ENCODE measurements at regions not wholly inside any gene's neighbourhood (a gene's known extent, or its start where the extent isn't known, plus 50 kb on each side); places are given as distances from the start of the nearest gene placed in this dataset.

DNA sequence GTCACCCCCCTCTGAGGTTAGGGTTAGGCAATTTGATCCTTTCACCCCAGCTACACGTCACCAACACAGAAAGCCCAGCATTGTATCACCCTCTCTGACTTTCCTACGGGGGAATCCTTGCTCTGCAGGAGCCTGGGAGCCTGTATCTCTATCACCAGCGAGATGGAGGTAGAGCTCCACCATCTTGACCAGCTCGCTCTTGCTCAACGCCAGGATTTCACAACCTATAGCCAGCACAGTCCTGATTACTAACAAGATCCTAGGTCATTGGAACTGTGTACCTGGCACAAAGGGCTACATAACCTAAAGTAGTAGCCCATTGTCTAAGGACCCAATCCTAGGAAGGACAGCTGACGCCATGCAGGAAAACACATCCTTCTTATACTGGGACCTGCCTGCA lies 66.1 kb downstream of the DMRTA2 start:
- no peak overlapping the region for H3K27ac Mint-ChIP-seq
- H3K9me3 Mint-ChIP-seq, result peaks cover 29% of the 10 kb centered on the region
- H3K4me1 Mint-ChIP-seq, result no peaks in the 10 kb centered on the region
- TF ChIP-seq EMX1 (CRISPR knock-in tag; IDR thresholded peaks at IDR 0.05) (no peak), CBFB (CRISPR knock-in tag; IDR thresholded peaks at IDR 0.05; ENCODE audit: low read depth) (no peak), NR1H2 (CRISPR knock-in tag; IDR thresholded peaks at IDR 0.05) (no peak), ZNF396 (CRISPR knock-in tag; IDR thresholded peaks at IDR 0.05; ENCODE audit: borderline replicate concordance) (no peak), ETV6 (CRISPR knock-in tag; IDR thresholded peaks at IDR 0.05) (no peak), HMGA2 (CRISPR knock-in tag; IDR thresholded peaks at IDR 0.05) (no peak)
- TF ChIP-seq, protein P1, sequence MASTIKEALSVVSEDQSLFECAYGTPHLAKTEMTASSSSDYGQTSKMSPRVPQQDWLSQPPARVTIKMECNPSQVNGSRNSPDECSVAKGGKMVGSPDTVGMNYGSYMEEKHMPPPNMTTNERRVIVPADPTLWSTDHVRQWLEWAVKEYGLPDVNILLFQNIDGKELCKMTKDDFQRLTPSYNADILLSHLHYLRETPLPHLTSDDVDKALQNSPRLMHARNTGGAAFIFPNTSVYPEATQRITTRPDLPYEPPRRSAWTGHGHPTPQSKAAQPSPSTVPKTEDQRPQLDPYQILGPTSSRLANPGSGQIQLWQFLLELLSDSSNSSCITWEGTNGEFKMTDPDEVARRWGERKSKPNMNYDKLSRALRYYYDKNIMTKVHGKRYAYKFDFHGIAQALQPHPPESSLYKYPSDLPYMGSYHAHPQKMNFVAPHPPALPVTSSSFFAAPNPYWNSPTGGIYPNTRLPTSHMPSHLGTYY (CRISPR knock-in tag; IDR thresholded peaks at IDR 0.05), result no peak
- TF ChIP-seq, protein P2, sequence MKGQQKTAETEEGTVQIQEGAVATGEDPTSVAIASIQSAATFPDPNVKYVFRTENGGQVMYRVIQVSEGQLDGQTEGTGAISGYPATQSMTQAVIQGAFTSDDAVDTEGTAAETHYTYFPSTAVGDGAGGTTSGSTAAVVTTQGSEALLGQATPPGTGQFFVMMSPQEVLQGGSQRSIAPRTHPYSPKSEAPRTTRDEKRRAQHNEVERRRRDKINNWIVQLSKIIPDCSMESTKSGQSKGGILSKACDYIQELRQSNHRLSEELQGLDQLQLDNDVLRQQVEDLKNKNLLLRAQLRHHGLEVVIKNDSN (CRISPR knock-in tag; IDR thresholded peaks at IDR 0.05), result no peak
- DNase-seq (ENCODE audit: low spot score) (no peak), ATAC-seq (no peak)
- no peak overlapping the region for H3K4me3 Mint-ChIP-seq
- peaks cover 17% of the 10 kb centered on the region for H3K27me3 Mint-ChIP-seq (ENCODE audit: low read depth)
- CTCF ChIA-PET, result interaction anchor here (1.5 kb wide), 1 partner anchor 9 kb away, joined by 5 read pairs; no protein-coding TSS in a partner anchor
- 0 out of 2 replicates have a peak, but pooled peaks cover 3% of the 10 kb centered on the region for H3K36me3 Mint-ChIP-seq
- POLR2A ChIA-PET, result no interaction called here

DNA sequence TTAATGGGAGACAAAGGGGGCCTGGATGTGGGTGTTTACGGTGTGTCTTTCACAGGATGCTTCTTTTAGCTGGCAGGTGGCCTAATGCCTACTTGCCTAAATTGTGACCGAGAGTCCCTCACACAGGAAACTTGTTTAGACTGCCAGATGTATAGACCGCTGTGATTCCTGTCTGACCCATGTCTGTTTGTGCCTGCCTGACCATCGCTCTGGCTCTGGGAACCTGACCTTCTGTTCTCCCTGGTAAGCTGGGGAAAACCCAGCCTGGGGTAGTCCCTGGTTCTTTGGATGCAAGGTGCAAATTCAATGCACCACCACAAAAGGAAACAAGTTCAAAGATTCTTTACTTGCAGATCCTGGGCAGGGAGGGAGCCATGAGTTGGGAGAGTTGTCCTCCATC lies 68.4 kb downstream of the DMRTA2 start:
- ChIA-PET CTCF (interaction anchor here (0.9 kb wide), 1 partner anchor 704 kb away, joined by 3 read pairs; no protein-coding TSS in a partner anchor), POLR2A (no interaction called here)
- DNase-seq (ENCODE audit: low spot score), result no peak
- Mint-ChIP-seq H3K27ac (no peak overlapping the region), H3K4me3 (no peak overlapping the region), H3K36me3 (no peaks in the 10 kb centered on the region), H3K27me3 (ENCODE audit: low read depth) (peaks cover 4% of the 10 kb centered on the region; the same call in 1 of the 2 replicates), H3K4me1 (peaks cover 3% of the 10 kb centered on the region), H3K9me3 (peaks cover 12% of the 10 kb centered on the region)
- no peak for ATAC-seq
- TF ChIP-seq, protein P2 (CRISPR knock-in tag; IDR thresholded peaks at IDR 0.05), result no peak
- TF ChIP-seq, protein P3, sequence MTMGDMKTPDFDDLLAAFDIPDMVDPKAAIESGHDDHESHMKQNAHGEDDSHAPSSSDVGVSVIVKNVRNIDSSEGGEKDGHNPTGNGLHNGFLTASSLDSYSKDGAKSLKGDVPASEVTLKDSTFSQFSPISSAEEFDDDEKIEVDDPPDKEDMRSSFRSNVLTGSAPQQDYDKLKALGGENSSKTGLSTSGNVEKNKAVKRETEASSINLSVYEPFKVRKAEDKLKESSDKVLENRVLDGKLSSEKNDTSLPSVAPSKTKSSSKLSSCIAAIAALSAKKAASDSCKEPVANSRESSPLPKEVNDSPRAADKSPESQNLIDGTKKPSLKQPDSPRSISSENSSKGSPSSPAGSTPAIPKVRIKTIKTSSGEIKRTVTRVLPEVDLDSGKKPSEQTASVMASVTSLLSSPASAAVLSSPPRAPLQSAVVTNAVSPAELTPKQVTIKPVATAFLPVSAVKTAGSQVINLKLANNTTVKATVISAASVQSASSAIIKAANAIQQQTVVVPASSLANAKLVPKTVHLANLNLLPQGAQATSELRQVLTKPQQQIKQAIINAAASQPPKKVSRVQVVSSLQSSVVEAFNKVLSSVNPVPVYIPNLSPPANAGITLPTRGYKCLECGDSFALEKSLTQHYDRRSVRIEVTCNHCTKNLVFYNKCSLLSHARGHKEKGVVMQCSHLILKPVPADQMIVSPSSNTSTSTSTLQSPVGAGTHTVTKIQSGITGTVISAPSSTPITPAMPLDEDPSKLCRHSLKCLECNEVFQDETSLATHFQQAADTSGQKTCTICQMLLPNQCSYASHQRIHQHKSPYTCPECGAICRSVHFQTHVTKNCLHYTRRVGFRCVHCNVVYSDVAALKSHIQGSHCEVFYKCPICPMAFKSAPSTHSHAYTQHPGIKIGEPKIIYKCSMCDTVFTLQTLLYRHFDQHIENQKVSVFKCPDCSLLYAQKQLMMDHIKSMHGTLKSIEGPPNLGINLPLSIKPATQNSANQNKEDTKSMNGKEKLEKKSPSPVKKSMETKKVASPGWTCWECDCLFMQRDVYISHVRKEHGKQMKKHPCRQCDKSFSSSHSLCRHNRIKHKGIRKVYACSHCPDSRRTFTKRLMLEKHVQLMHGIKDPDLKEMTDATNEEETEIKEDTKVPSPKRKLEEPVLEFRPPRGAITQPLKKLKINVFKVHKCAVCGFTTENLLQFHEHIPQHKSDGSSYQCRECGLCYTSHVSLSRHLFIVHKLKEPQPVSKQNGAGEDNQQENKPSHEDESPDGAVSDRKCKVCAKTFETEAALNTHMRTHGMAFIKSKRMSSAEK (CRISPR knock-in tag; IDR thresholded peaks at IDR 0.05; ENCODE audit: borderline replicate concordance), result no peak
- TF ChIP-seq ZNF317 (CRISPR knock-in tag; IDR thresholded peaks at IDR 0.05; ENCODE audit: borderline replicate concordance, low read depth) (no peak), RELA (CRISPR knock-in tag; IDR thresholded peaks at IDR 0.05; ENCODE audit: borderline replicate concordance) (no peak), EMX1 (CRISPR knock-in tag; IDR thresholded peaks at IDR 0.05) (no peak), KAT7 (CRISPR knock-in tag; IDR thresholded peaks at IDR 0.05; ENCODE audit: borderline replicate concordance) (no peak), SOX15 (CRISPR knock-in tag; IDR thresholded peaks at IDR 0.05) (no peak), CBFB (CRISPR knock-in tag; IDR thresholded peaks at IDR 0.05; ENCODE audit: low read depth) (no peak), GABPB1 (CRISPR knock-in tag; IDR thresholded peaks at IDR 0.05) (no peak), JUN (CRISPR knock-in tag; IDR thresholded peaks at IDR 0.05) (no peak)
- TF ChIP-seq, protein P4, sequence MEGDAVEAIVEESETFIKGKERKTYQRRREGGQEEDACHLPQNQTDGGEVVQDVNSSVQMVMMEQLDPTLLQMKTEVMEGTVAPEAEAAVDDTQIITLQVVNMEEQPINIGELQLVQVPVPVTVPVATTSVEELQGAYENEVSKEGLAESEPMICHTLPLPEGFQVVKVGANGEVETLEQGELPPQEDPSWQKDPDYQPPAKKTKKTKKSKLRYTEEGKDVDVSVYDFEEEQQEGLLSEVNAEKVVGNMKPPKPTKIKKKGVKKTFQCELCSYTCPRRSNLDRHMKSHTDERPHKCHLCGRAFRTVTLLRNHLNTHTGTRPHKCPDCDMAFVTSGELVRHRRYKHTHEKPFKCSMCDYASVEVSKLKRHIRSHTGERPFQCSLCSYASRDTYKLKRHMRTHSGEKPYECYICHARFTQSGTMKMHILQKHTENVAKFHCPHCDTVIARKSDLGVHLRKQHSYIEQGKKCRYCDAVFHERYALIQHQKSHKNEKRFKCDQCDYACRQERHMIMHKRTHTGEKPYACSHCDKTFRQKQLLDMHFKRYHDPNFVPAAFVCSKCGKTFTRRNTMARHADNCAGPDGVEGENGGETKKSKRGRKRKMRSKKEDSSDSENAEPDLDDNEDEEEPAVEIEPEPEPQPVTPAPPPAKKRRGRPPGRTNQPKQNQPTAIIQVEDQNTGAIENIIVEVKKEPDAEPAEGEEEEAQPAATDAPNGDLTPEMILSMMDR (IDR thresholded peaks at IDR 0.05), result no peak
- TF ChIP-seq, protein P5, sequence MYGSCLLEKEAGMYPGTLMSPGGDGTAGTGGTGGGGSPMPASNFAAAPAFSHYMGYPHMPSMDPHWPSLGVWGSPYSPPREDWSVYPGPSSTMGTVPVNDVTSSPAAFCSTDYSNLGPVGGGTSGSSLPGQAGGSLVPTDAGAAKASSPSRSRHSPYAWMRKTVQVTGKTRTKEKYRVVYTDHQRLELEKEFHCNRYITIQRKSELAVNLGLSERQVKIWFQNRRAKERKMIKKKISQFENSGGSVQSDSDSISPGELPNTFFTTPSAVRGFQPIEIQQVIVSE (CRISPR knock-in tag; IDR thresholded peaks at IDR 0.05; ENCODE audit: borderline replicate concordance), result no peak
- TF ChIP-seq, protein P6, sequence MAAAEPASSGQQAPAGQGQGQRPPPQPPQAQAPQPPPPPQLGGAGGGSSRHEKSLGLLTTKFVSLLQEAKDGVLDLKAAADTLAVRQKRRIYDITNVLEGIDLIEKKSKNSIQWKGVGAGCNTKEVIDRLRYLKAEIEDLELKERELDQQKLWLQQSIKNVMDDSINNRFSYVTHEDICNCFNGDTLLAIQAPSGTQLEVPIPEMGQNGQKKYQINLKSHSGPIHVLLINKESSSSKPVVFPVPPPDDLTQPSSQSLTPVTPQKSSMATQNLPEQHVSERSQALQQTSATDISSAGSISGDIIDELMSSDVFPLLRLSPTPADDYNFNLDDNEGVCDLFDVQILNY (CRISPR knock-in tag; IDR thresholded peaks at IDR 0.05), result no peak
- TF ChIP-seq, protein P7, sequence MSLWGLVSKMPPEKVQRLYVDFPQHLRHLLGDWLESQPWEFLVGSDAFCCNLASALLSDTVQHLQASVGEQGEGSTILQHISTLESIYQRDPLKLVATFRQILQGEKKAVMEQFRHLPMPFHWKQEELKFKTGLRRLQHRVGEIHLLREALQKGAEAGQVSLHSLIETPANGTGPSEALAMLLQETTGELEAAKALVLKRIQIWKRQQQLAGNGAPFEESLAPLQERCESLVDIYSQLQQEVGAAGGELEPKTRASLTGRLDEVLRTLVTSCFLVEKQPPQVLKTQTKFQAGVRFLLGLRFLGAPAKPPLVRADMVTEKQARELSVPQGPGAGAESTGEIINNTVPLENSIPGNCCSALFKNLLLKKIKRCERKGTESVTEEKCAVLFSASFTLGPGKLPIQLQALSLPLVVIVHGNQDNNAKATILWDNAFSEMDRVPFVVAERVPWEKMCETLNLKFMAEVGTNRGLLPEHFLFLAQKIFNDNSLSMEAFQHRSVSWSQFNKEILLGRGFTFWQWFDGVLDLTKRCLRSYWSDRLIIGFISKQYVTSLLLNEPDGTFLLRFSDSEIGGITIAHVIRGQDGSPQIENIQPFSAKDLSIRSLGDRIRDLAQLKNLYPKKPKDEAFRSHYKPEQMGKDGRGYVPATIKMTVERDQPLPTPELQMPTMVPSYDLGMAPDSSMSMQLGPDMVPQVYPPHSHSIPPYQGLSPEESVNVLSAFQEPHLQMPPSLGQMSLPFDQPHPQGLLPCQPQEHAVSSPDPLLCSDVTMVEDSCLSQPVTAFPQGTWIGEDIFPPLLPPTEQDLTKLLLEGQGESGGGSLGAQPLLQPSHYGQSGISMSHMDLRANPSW (CRISPR knock-in tag; conservative IDR thresholded peaks at IDR 0.05; ENCODE audit: low read depth), result no peak
- TF ChIP-seq, protein P8, sequence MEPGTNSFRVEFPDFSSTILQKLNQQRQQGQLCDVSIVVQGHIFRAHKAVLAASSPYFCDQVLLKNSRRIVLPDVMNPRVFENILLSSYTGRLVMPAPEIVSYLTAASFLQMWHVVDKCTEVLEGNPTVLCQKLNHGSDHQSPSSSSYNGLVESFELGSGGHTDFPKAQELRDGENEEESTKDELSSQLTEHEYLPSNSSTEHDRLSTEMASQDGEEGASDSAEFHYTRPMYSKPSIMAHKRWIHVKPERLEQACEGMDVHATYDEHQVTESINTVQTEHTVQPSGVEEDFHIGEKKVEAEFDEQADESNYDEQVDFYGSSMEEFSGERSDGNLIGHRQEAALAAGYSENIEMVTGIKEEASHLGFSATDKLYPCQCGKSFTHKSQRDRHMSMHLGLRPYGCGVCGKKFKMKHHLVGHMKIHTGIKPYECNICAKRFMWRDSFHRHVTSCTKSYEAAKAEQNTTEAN (CRISPR knock-in tag; IDR thresholded peaks at IDR 0.05), result no peak

All from WTC11 (cell line).